Effector memory CD8-positive, alpha-beta T cell (primary cell): ENCODE measurements at regions not wholly inside any gene's neighbourhood (a gene's known extent, or its start where the extent isn't known, plus 50 kb on each side); places are given as distances from the start of the nearest gene placed in this dataset.

Experiments used
- ATAC-seq: fragments of 150-1000 bp; cut with Tn5 transposase; replicated peaks from 2 replicates; pipeline ENCODE4 v1.10.0; 2021; ENCODE audit warnings: mild to moderate bottlenecking, moderate library complexity
- DNase-seq, 3 experiments: peaks; one replicate each; pipeline ENCODE4 v3.0.0; 2021
- H3K27ac Mint-ChIP-seq, 2 donors: one replicate each; pipeline ENCODE4 v1.8.0; 2022; ENCODE audit warnings: mild to moderate bottlenecking in 2 of 2, mixed read lengths in 2 of 2, moderate library complexity in 2 of 2
- H3K27me3 Mint-ChIP-seq, 2 donors: one replicate each; pipeline ENCODE4 v1.8.0; 2022; ENCODE audit warnings: mixed read lengths in 2 of 2
- H3K36me3 Mint-ChIP-seq: one replicate; pipeline ENCODE4 v1.8.0; 2022; ENCODE audit warnings: mild to moderate bottlenecking, moderate library complexity, mixed read lengths; ENCODE audit not compliant: insufficient read depth
- H3K4me1 Mint-ChIP-seq, 2 donors: one replicate each; pipeline ENCODE4 v1.8.0; 2022; ENCODE audit warnings: low read depth in 2 of 2, mixed read lengths in 2 of 2
- H3K4me3 Mint-ChIP-seq, 2 donors: one replicate each; pipeline ENCODE4 v1.8.0; 2022; ENCODE audit warnings: mild to moderate bottlenecking in 2 of 2, mixed read lengths in 2 of 2, moderate library complexity in 2 of 2
- H3K9me3 Mint-ChIP-seq, 2 donors: one replicate each; pipeline ENCODE4 v1.8.0; 2022; ENCODE audit warnings: mixed read lengths in 2 of 2

DNA sequence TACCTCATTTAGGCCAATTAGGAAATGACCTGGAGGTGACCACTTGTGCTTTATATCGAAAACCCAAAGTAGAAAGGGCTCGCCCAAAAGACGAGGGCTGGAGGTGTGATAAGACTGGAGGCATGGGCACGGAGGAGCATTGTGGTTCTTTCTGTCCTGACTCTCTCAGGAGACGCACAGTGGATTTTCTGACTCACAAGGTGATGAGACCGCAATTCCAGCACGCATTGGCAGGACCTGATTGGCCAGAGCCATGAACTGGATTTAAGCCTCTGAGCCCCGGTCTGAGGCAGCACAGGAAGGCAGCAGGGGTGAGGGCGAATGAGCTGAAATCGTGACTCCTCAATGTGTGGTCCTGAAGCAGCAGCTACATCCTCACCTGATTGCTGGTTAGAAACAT lies 559.1 kb upstream of the SALL1 start:
- Mint-ChIP-seq H3K27me3 (no peaks in the 10 kb centered on the region), H3K4me3 (no peak overlapping the region), H3K36me3 (no peaks in the 10 kb centered on the region), H3K4me1 (no peaks in the 10 kb centered on the region), H3K27ac (no peak overlapping the region), H3K9me3 (peaks cover 9 to 19% of the 10 kb centered on the region in 2 donors)
- ATAC-seq, result no peak
- no peak for DNase-seq

DNA sequence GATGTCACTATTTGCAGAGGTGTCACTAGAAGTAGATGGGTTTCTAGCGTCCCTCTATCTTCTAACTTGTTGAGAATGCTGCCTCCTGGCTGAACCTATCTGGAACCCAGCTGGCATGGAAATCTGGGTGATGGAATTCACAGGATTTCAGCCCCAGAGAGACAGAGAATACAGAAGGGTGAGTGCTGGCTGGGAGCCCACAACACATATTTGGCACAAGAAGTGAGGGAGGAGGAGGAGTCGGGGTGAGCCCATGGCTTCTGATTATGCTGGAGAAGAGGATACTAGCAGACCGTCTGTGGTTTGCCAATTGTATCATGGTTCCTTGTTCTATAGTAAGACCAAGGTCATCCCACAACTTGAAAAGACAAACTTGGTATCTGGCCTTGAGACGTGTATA lies 557.8 kb upstream of the SALL1 start:
- DNase-seq (no peak), ATAC-seq (no peak)
- no peak overlapping the region for H3K4me3 Mint-ChIP-seq
- no peaks in the 10 kb centered on the region for H3K36me3 Mint-ChIP-seq
- no peak overlapping the region for H3K27ac Mint-ChIP-seq
- H3K27me3 Mint-ChIP-seq, result no peaks in the 10 kb centered on the region
- H3K9me3 Mint-ChIP-seq, result peaks cover 12 to 30% of the 10 kb centered on the region in 2 donors
- H3K4me1 Mint-ChIP-seq, result no peaks in the 10 kb centered on the region

DNA sequence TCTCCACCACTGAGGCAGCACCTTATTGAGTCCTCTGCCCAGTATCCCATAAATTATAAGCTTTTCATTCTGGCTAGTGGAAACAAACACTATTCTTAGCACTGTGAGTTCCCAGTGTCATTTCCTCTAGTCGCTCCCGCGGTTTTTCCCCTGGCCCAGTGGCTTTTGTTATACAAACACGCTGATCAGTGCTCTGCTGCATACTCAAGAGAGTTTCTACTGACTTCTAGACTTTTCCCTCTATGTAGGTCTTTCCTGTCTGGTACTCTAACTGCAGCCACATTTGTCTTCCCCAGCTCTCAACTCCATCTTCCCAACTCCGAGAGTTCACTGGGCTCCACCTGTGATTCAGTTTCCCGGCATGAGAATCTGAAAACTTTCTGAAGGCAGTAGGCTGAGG lies 556.6 kb upstream of the SALL1 start:
- ATAC-seq (no peak), DNase-seq (no peak)
- H3K27ac Mint-ChIP-seq, result no peak overlapping the region
- no peak overlapping the region for H3K4me3 Mint-ChIP-seq
- H3K36me3 Mint-ChIP-seq, result no peaks in the 10 kb centered on the region
- H3K9me3 Mint-ChIP-seq, result peaks cover 12 to 34% of the 10 kb centered on the region in 2 donors
- H3K27me3 Mint-ChIP-seq, result no peaks in the 10 kb centered on the region
- no peaks in the 10 kb centered on the region for H3K4me1 Mint-ChIP-seq

DNA sequence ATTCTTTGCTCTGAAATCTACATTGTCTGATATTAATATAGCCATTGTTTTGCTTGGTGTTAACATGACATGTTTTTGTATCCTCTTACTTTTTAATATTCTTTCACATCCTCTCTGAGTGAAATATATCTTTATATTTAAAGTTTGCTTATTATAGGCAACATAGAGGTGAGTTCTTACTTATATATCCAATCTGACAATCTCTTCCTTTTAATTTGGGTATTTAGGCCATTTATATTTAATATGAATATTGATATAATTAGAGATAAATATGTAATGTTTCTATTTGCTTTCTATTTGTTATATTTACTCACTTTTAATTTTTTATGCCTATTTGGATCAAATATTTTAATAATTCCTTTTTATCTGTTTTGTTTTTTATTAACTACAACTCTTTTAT lies 554.1 kb upstream of the SALL1 start:
- H3K4me1 Mint-ChIP-seq, result no peaks in the 10 kb centered on the region
- peaks cover 14 to 34% of the 10 kb centered on the region in 2 donors for H3K9me3 Mint-ChIP-seq
- DNase-seq (no peak), ATAC-seq (no peak)
- no peaks in the 10 kb centered on the region for H3K36me3 Mint-ChIP-seq
- H3K4me3 Mint-ChIP-seq, result no peak overlapping the region
- H3K27me3 Mint-ChIP-seq, result no peaks in the 10 kb centered on the region
- no peak overlapping the region for H3K27ac Mint-ChIP-seq

DNA sequence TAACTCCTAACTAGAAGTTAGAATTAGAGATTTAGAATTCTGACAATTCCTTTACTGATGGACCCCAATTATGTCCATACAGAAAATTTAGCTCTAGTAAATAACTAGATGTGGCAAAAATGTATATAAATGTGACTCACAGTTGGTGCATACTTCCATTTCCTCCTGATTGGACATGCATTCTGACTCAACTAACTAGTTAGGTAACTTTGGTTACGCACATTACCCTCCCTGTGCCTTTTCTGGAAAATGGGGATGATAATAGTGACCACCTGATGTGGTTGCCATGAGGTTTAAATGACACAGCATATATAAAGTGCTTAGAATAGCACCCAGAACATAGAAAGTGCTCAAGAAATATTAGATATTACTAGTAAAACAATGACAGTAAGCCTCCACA lies 550.0 kb upstream of the SALL1 start:
- Mint-ChIP-seq H3K27ac (no peak overlapping the region), H3K27me3 (no peaks in the 10 kb centered on the region), H3K36me3 (no peaks in the 10 kb centered on the region), H3K9me3 (peaks cover 12 to 23% of the 10 kb centered on the region in 2 donors), H3K4me1 (no peaks in the 10 kb centered on the region), H3K4me3 (no peak overlapping the region)
- ATAC-seq (no peak), DNase-seq (no peak)

DNA sequence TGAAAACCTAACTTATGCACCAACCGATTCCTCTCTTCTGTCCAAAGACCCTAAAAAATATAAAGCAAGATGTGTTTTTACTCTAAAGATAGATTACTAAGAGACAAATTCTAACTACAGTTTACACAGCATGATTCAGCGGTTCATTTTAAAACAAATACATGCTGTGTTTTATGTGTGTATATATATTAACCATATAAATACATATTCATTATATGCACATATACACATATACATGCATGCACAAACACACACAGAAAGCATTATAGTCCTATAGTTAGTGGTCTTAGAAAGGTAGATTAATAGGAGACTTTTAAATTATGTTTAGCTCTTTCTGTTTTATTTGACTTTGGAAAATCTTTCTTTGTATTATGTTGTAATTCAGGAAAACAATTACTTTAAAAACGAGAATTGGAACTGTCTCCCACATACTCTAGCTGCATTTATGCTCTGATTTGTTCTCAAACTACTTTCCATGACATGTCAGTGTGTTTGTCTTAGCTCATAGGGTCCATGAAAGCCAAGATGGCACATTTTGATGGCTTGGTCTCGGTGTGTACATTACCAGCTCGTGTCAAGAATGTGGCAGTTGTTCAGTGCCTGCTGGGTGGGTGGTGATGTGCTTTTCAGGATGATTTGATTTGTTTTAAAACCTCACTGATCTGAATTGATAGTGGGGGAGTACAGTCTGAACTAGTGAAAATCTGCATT lies 548.8 kb upstream of the SALL1 start:
- H3K36me3 Mint-ChIP-seq, result no peaks in the 10 kb centered on the region
- H3K4me3 Mint-ChIP-seq, result no peak overlapping the region
- ATAC-seq (no peak), DNase-seq (no peak)
- H3K9me3 Mint-ChIP-seq, result peaks cover 12 to 21% of the 10 kb centered on the region in 2 donors
- no peaks in the 10 kb centered on the region for H3K27me3 Mint-ChIP-seq
- H3K4me1 Mint-ChIP-seq, result no peaks in the 10 kb centered on the region
- H3K27ac Mint-ChIP-seq, result no peak overlapping the region

DNA sequence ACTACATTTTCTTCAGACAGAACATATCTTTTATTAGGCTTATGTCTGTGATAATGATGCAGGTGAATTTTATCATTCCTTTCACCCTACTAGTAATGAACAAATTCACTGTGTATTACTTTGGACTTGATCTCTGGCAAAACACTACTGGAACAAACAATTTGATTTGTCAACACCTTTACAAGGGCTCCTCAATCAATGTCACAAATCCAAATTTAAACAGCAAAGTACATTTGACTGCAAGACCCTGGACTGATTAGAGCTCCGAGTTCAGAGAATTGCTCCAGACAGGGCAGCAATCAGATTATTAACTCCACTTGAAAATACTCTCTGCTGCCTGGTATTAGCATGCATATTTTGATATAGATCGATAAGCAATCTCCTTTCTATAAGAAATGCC lies 547.6 kb upstream of the SALL1 start:
- DNase-seq (no peak), ATAC-seq (no peak)
- Mint-ChIP-seq H3K27me3 (no peaks in the 10 kb centered on the region), H3K36me3 (no peaks in the 10 kb centered on the region), H3K4me1 (no peaks in the 10 kb centered on the region), H3K4me3 (no peak overlapping the region), H3K27ac (no peak overlapping the region), H3K9me3 (peaks cover 7 to 18% of the 10 kb centered on the region in 2 donors)

DNA sequence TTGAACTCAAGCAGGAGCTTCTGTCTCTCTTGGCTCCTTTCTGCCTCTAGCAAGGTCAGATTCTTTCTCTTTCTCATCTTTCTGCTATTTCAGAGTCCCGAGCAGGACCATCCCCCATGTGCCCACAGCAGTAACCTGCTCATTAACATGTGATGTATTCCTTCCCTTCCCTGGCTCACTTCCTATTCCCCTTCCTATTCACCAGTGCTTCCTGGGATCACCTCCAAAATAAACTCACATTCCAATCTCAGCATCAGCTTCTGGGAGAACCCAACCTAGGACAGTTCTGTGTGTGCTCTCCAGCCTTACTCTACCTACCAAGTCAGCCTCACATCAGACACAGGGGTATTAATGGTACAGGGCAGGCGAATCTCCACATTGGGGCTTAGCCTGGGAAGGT lies 546.4 kb upstream of the SALL1 start:
- no peaks in the 10 kb centered on the region for H3K36me3 Mint-ChIP-seq
- DNase-seq (no peak), ATAC-seq (no peak)
- H3K27ac Mint-ChIP-seq, result no peak overlapping the region
- no peaks in the 10 kb centered on the region for H3K4me1 Mint-ChIP-seq
- no peaks in the 10 kb centered on the region for H3K27me3 Mint-ChIP-seq
- H3K9me3 Mint-ChIP-seq, result peaks cover 8 to 18% of the 10 kb centered on the region in 2 donors
- H3K4me3 Mint-ChIP-seq, result no peak overlapping the region

DNA sequence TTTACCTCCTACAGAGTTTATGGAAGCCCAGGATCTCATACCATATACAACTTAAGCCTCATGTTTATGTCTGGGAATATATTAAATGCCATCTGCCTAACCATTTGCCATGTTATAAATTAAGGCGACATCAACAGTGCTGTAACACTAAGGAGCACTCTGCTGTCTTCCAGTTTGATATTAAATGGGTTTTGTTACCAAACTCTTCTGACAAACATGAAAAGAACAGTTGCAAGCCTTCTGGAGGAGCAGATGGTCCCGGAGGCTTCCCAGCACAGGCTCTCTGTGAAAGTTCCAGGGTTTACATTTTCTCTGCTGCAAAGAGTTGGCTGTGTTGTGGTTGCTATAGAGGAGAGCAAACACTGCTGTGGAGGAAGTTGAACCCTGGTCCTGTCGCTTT lies 545.3 kb upstream of the SALL1 start:
- H3K36me3 Mint-ChIP-seq, result no peaks in the 10 kb centered on the region
- H3K27ac Mint-ChIP-seq, result no peak overlapping the region
- no peaks in the 10 kb centered on the region for H3K4me1 Mint-ChIP-seq
- H3K9me3 Mint-ChIP-seq, result peaks cover 6 to 19% of the 10 kb centered on the region in 2 donors
- H3K27me3 Mint-ChIP-seq, result no peaks in the 10 kb centered on the region
- ATAC-seq (no peak), DNase-seq (no peak)
- no peak overlapping the region for H3K4me3 Mint-ChIP-seq

DNA sequence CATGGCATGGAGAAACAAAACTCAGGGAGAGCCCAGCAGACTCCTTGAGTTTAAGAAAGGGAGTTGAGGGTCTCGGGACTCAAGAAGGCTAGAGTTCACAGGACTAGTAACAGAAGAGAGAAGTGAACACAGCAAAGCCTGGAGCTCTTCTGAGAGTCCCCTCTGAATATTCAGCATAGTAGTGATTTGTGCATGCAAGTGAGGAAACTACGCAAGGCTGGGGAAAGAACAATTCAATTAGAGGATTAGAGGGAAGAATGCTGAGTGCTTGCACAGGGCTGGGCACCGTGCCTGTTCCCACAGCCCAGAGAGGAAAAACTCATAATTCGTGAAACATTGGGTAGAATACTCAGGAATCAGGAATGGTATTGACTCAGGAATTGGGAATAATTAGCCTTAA lies 540.0 kb upstream of the SALL1 start:
- Mint-ChIP-seq H3K27ac (no peak overlapping the region), H3K27me3 (no peaks in the 10 kb centered on the region), H3K9me3 (peaks cover 9 to 28% of the 10 kb centered on the region in 2 donors), H3K36me3 (no peaks in the 10 kb centered on the region), H3K4me3 (no peak overlapping the region), H3K4me1 (no peaks in the 10 kb centered on the region)
- DNase-seq (no peak), ATAC-seq (no peak)

DNA sequence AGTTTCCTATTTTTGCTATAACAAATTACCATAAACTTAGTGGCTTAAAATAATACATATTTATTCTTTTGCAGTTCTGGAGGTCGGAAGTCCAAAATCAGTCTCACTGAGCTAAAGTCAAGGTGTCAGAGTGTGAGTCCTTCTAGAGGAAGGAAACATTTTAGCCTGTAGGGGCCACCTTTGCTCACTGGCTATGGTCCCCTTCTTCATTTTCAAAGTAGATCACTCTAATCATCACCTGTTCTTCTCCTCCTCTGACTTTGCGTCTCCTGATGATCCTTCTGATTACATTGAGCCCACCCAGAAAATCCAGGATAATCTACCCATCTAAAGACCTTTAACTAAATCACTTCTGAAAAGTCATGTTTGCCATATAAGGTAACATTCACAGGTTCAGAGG lies 534.4 kb upstream of the SALL1 start:
- ATAC-seq (no peak), DNase-seq (no peak)
- Mint-ChIP-seq H3K4me1 (no peaks in the 10 kb centered on the region), H3K9me3 (peaks cover 7 to 28% of the 10 kb centered on the region in 2 donors), H3K4me3 (no peak overlapping the region), H3K27me3 (no peaks in the 10 kb centered on the region), H3K27ac (no peak overlapping the region), H3K36me3 (no peaks in the 10 kb centered on the region)

DNA sequence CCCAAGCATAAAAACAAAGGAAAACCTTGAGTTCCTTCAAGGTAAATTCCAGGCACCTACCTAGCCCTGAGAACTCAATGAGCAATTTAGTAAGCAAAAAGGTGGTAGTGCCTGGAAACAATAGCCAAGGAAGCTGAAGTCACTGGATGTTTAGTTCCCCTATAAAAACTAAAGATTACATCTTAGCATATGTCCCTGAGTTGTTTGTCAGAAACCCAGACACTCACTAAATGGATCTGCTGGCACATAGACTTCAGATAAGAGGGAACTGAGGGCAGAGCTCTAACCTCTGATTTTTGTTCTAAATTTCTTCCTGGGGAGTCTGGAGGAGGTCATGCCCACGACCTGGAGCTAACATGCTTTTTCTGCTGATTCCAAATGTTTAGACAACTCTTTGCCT lies 532.8 kb upstream of the SALL1 start:
- no peaks in the 10 kb centered on the region for H3K27me3 Mint-ChIP-seq
- H3K4me1 Mint-ChIP-seq, result no peaks in the 10 kb centered on the region

DNA sequence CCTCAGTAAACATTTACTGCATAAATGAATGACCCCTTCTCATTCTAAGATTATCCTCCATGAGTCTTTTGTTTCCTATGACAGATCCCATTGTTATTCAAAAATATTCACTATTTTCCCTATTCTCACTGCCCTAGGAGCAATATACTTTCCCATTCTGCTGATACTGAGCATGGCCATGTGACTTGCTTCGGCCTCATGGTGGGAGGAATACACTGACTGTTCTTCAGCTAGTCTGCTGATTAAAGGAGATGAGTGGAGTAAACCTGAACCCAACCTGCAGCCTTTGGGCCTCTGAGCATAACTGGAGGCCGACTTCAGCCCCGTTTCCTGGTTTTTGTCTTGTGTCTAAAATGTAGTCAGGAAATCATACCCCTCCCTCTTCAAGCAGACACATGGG lies 531.8 kb upstream of the SALL1 start:
- Mint-ChIP-seq H3K9me3 (peaks cover 6 to 21% of the 10 kb centered on the region in 2 donors), H3K27me3 (no peaks in the 10 kb centered on the region), H3K4me1 (no peaks in the 10 kb centered on the region), H3K4me3 (no peak overlapping the region), H3K36me3 (no peaks in the 10 kb centered on the region), H3K27ac (no peak overlapping the region)
- ATAC-seq, result no peak
- DNase-seq, result no peak

More for the DNA sequence above, 532.8 kb upstream of the SALL1 start:
- Mint-ChIP-seq H3K27ac (no peak overlapping the region), H3K4me3 (no peak overlapping the region), H3K36me3 (no peaks in the 10 kb centered on the region), H3K9me3 (peaks cover 7 to 28% of the 10 kb centered on the region in 2 donors)
- DNase-seq, result no peak
- ATAC-seq, result no peak

DNA sequence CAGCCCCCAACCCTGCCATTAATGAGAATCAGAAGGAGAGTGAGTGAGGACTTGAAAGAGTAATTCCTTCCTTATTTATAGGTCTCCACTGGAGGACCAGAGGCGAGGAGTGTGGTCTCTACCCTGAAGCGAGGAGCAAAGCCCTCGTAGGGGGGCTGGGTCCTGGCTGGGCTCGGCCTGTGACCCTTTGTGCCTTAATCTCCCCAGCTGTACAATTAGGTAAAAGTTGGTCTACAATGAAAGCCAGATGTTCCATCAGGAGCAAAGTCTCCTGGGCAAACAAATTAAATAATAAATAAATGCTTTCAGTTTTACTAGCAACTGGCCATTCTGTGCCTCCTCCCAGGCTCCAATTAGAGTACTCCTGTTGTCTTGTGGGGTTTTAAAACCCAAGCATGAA lies 523.5 kb upstream of the SALL1 start:
- ATAC-seq, result no peak
- Mint-ChIP-seq H3K36me3 (no peaks in the 10 kb centered on the region), H3K9me3 (peaks cover 8 to 9% of the 10 kb centered on the region in 2 donors), H3K4me1 (no peaks in the 10 kb centered on the region), H3K27ac (no peak overlapping the region), H3K27me3 (no peaks in the 10 kb centered on the region), H3K4me3 (no peak overlapping the region)
- no peak for DNase-seq

DNA sequence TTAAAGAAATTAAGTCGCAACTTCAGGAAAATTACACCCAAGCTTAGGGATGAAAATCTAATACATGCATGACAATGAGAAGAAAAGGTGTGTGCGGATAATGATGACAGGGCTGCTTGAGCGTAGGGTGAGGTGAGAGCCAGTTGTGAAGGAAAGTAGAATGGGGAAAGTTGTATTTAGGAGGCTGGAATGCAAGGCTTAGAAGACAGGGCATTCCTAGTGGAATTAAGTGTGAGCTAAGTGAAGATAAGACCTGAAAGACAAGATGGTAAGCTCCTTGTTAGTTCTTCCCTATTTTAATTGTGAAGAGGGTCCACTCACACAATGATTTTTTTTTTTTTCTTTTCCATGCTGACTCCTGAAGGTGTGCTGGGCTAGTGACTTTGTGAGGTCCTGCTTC lies 519.5 kb upstream of the SALL1 start:
- ATAC-seq (no peak), DNase-seq (no peak)
- H3K36me3 Mint-ChIP-seq, result no peaks in the 10 kb centered on the region
- peaks cover 9 to 12% of the 10 kb centered on the region in 2 donors for H3K9me3 Mint-ChIP-seq
- no peaks in the 10 kb centered on the region for H3K27me3 Mint-ChIP-seq
- no peak overlapping the region for H3K4me3 Mint-ChIP-seq
- no peaks in the 10 kb centered on the region for H3K4me1 Mint-ChIP-seq
- H3K27ac Mint-ChIP-seq, result no peak overlapping the region
